Astrocyte (in vitro differentiated cells and primary cell): ENCODE measurements at regions not wholly inside any gene's neighbourhood (a gene's known extent, or its start where the extent isn't known, plus 50 kb on each side); places are given as distances from the start of the nearest gene placed in this dataset.
A peak's percentile ranks its signal among the peaks of the same experiment; 100 is the strongest.

Experiments
- DNase-seq: peaks from one replicate; pipeline ENCODE4 v3.0.0-alpha.2; 2010; ENCODE audit warnings: low read depth
- FAIRE-seq: peaks from 2 replicates; lab custom pipeline; 2011; peaks lifted over from hg19 to GRCh38; lab: Jason Lieb, UNC
- H2AFZ ChIP-seq: 2 replicates; pipeline ENCODE4 v1.6.0; 2012; ENCODE audit warnings: low read depth, low read length, inconsistent platforms
- H3K27ac ChIP-seq: 2 replicates; pipeline ENCODE4 v1.5.1; 2011; ENCODE audit warnings: low read depth, low read length, inconsistent platforms
- H3K27me3 ChIP-seq: 2 replicates; pipeline ENCODE4 v1.6.0; 2011; ENCODE audit warnings: low read length, inconsistent platforms; ENCODE audit not compliant: insufficient read depth
- H3K36me3 ChIP-seq: 2 replicates; pipeline ENCODE4 v1.5.1; 2011; ENCODE audit warnings: low read length, inconsistent platforms; ENCODE audit not compliant: insufficient read depth
- H3K4me1 ChIP-seq: 2 replicates; pipeline ENCODE4 v1.5.1; 2011; ENCODE audit warnings: low read length, inconsistent platforms; ENCODE audit not compliant: insufficient read depth
- H3K4me2 ChIP-seq: 2 replicates; pipeline ENCODE4 v1.6.0; 2012; ENCODE audit warnings: low read length, inconsistent platforms
- H3K4me3 ChIP-seq: 2 replicates; pipeline ENCODE4 v1.5.1; 2011; ENCODE audit warnings: low read depth, mild to moderate bottlenecking, low read length, inconsistent platforms; ENCODE audit not compliant: insufficient read depth
- H3K79me2 ChIP-seq: 2 replicates; pipeline ENCODE4 v1.6.0; 2012; ENCODE audit warnings: mild to moderate bottlenecking, low read length, inconsistent platforms; ENCODE audit not compliant: insufficient read depth
- H3K9ac ChIP-seq: 2 replicates; pipeline ENCODE4 v1.6.0; 2012; ENCODE audit warnings: mild to moderate bottlenecking, low read length, inconsistent platforms
- H3K9me3 ChIP-seq: 2 replicates; pipeline ENCODE4 v1.5.1; 2012; ENCODE audit warnings: low read depth, mild to moderate bottlenecking, low read length, inconsistent platforms; ENCODE audit not compliant: insufficient read depth
- H4K20me1 ChIP-seq: 2 replicates; pipeline ENCODE4 v1.6.0; 2012; ENCODE audit warnings: low read length, inconsistent platforms; ENCODE audit not compliant: insufficient read depth
- H3K27ac Mint-ChIP-seq: one replicate; pipeline ENCODE4 v1.8.0; 2021; ENCODE audit warnings: mild to moderate bottlenecking, mixed read lengths; ENCODE audit not compliant: unreplicated experiment
- H3K27me3 Mint-ChIP-seq: one replicate; pipeline ENCODE4 v1.8.0; 2021; ENCODE audit warnings: low read depth, mixed read lengths; ENCODE audit not compliant: unreplicated experiment
- H3K36me3 Mint-ChIP-seq: one replicate; pipeline ENCODE4 v1.8.0; 2021; ENCODE audit warnings: low read depth, mixed read lengths; ENCODE audit not compliant: unreplicated experiment
- H3K4me1 Mint-ChIP-seq: one replicate; pipeline ENCODE4 v1.8.0; 2021; ENCODE audit warnings: low read depth, mixed read lengths; ENCODE audit not compliant: unreplicated experiment
- H3K4me3 Mint-ChIP-seq: one replicate; pipeline ENCODE4 v1.8.0; 2021; ENCODE audit warnings: mild to moderate bottlenecking, moderate library complexity, mixed read lengths; ENCODE audit not compliant: unreplicated experiment
- H3K9me3 Mint-ChIP-seq: one replicate; pipeline ENCODE4 v1.8.0; 2021; ENCODE audit warnings: mild to moderate bottlenecking, mixed read lengths; ENCODE audit not compliant: unreplicated experiment
- CTCF ChIP-seq: IDR thresholded peaks from 2 replicates; pipeline ENCODE4 v1.5.1; 2011; ENCODE audit warnings: low read depth, mild to moderate bottlenecking, inconsistent platforms, low read length, moderate library complexity; ENCODE audit not compliant: insufficient read depth
- EZH2 ChIP-seq: IDR thresholded peaks from 2 replicates; pipeline ENCODE4 v1.6.1; 2012; ENCODE audit warnings: mild to moderate bottlenecking, low read length, inconsistent platforms; ENCODE audit not compliant: insufficient read depth

- TF ChIP-seq EZH2 (no peak), CTCF (no peak)
- Histone ChIP-seq H3K27me3 (peaks cover 6% of the 10 kb centered on the region), H3K4me2 (no peak overlapping the region), H3K4me3 (no peak overlapping the region), H3K79me2 (no peaks in the 10 kb centered on the region), H3K4me1 (no peaks in the 10 kb centered on the region), H3K9ac (no peak overlapping the region), H3K27ac (no peak overlapping the region), H4K20me1 (no peaks in the 10 kb centered on the region), H3K9me3 (no peaks in the 10 kb centered on the region), H3K36me3 (no peaks in the 10 kb centered on the region), H2AFZ (no peak overlapping the region)
- Mint-ChIP-seq H3K36me3 (no peaks in the 10 kb centered on the region), H3K27me3 (peaks cover 26% of the 10 kb centered on the region), H3K4me3 (no peak overlapping the region), H3K4me1 (no peaks in the 10 kb centered on the region), H3K27ac (no peak overlapping the region), H3K9me3 (no peaks in the 10 kb centered on the region)
- no peak for FAIRE-seq
- no peak for DNase-seq
These were observed 56.4 kb downstream of the CRYGS start for GRCh38 chr3:186487819-186488218.

DNA sequence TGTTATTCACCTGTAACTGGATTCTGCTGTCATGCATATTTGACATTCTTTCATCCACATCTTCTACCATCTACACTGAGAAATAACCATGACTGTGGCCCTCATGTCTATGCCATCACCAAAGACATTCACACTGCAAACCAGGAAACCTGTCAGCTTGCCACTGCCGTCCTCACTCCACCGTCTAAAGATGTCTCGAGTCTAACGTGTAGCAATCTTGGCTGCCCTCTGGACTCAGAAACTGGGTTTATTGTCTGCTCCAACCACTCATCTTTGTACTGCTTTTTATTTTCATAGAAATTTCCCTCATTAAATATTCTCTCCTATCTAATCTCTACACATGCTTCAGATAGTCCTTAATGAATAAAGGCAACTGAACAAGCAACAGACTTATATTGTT lies 57.1 kb downstream of the CRYGS start:
- H3K9me3 ChIP-seq: no peaks in the 10 kb centered on the region
- Mint-ChIP-seq H3K27ac (no peak overlapping the region), H3K36me3 (no peaks in the 10 kb centered on the region), H3K4me1 (no peaks in the 10 kb centered on the region), H3K4me3 (no peak overlapping the region), H3K9me3 (no peaks in the 10 kb centered on the region), H3K27me3 (peaks cover 18% of the 10 kb centered on the region)
- H3K36me3 ChIP-seq: no peaks in the 10 kb centered on the region
- no peaks in the 10 kb centered on the region for H3K4me1 ChIP-seq
- FAIRE-seq (no peak), DNase-seq (no peak)
- H4K20me1 ChIP-seq: no peaks in the 10 kb centered on the region
- peaks cover 6% of the 10 kb centered on the region for H3K27me3 ChIP-seq
- H3K27ac ChIP-seq: no peak overlapping the region
- H3K4me2 ChIP-seq: no peak overlapping the region
- TF ChIP-seq EZH2 (no peak), CTCF (no peak)
- no peak overlapping the region for H3K4me3 ChIP-seq
- H3K9ac ChIP-seq: no peak overlapping the region
- no peak overlapping the region for H2AFZ ChIP-seq
- H3K79me2 ChIP-seq: no peaks in the 10 kb centered on the region

GRCh38 chr3:186483611-186484340 lies 60.4 kb downstream of the CRYGS start:
- H2AFZ ChIP-seq: no peak overlapping the region
- DNase-seq (peak; percentile 57), FAIRE-seq (no peak)
- Mint-ChIP-seq H3K27me3 (peaks cover 10% of the 10 kb centered on the region), H3K9me3 (no peaks in the 10 kb centered on the region), H3K36me3 (no peaks in the 10 kb centered on the region), H3K4me1 (no peaks in the 10 kb centered on the region), H3K27ac (no peak overlapping the region), H3K4me3 (no peak overlapping the region)
- H3K27me3 ChIP-seq: peaks cover 1% of the 10 kb centered on the region
- H3K4me3 ChIP-seq: no peak overlapping the region
- no peaks in the 10 kb centered on the region for H3K79me2 ChIP-seq
- TF ChIP-seq CTCF (no peak), EZH2 (no peak)
- no peak overlapping the region for H3K27ac ChIP-seq
- H3K9me3 ChIP-seq: no peaks in the 10 kb centered on the region
- H3K9ac ChIP-seq: no peak overlapping the region
- no peaks in the 10 kb centered on the region for H3K36me3 ChIP-seq
- H3K4me1 ChIP-seq: no peaks in the 10 kb centered on the region
- H4K20me1 ChIP-seq: no peaks in the 10 kb centered on the region
- H3K4me2 ChIP-seq: no peak overlapping the region
